HG03354 (cell line): ENCODE measurements at regions not wholly inside any gene's neighbourhood (a gene's known extent, or its start where the extent isn't known, plus 50 kb on each side); places are given as distances from the start of the nearest gene placed in this dataset.
"Not testable (repeated sequence)": the region's sequence is repeated elsewhere in the genome, so short reads cannot be mapped to it uniquely, and the experiment has no call there.

Experiments used
- ATAC-seq: cut with Tn5 transposase; IDR thresholded peaks from one replicate; pipeline ENCODE4 v1.9.1; 2021; ENCODE audit warnings: mild to moderate bottlenecking; ENCODE audit not compliant: unreplicated experiment, poor library complexity, severe bottlenecking

- ATAC-seq: not testable (repeated sequence)
Measured at GRCh38 chr15:21026848-21027247, 160.7 kb upstream of the POTEB2 start.

- not testable (repeated sequence) for ATAC-seq
Measured at GRCh38 chr15:21024235-21024987, 158.3 kb upstream of the POTEB2 start.

GRCh38 chr15:21018176-21018575 is 152.1 kb upstream of the POTEB2 start:
- ATAC-seq: not testable (repeated sequence)

GRCh38 chr15:21017326-21017725 is 151.2 kb upstream of the POTEB2 start:
- ATAC-seq: not testable (repeated sequence)

- ATAC-seq: not testable (repeated sequence)
Measured at GRCh38 chr15:21016589-21016988, 150.5 kb upstream of the POTEB2 start.

GRCh38 chr15:21015171-21015570 is 149.1 kb upstream of the POTEB2 start:
- ATAC-seq: not testable (repeated sequence)

- not testable (repeated sequence) for ATAC-seq
Measured at GRCh38 chr15:21013308-21013707, 147.2 kb upstream of the POTEB2 start.

GRCh38 chr15:21009651-21010050 is 143.5 kb upstream of the POTEB2 start:
- not testable (repeated sequence) for ATAC-seq

- not testable (repeated sequence) for ATAC-seq
Measured at GRCh38 chr15:21003459-21003858, 137.3 kb upstream of the POTEB2 start.

- not testable (repeated sequence) for ATAC-seq
Measured at GRCh38 chr15:21001950-21002349, 135.8 kb upstream of the POTEB2 start.

- not testable (repeated sequence) for ATAC-seq
Measured at GRCh38 chr15:20991691-20992090, 125.6 kb upstream of the POTEB2 start.

- ATAC-seq: not testable (repeated sequence)
Measured at GRCh38 chr15:20991253-20991652, 125.1 kb upstream of the POTEB2 start.

GRCh38 chr15:20986775-20987174 is 120.7 kb upstream of the POTEB2 start:
- ATAC-seq: not testable (repeated sequence)

- peak; percentile 95 for ATAC-seq
Measured at GRCh38 chr15:20978057-20978456, 111.9 kb upstream of the POTEB2 start.

- ATAC-seq: not testable (repeated sequence)
Measured at GRCh38 chr15:20972762-20973161, 106.6 kb upstream of the POTEB2 start.

- not testable (repeated sequence) for ATAC-seq
Measured at GRCh38 chr15:20959299-20959698, 93.2 kb upstream of the POTEB2 start.

- ATAC-seq: not testable (repeated sequence)
Measured at GRCh38 chr15:20929322-20929721, 63.2 kb upstream of the POTEB2 start.
